ENCODE measurements at regions not wholly inside any gene's neighbourhood (a gene's known extent, or its start where the extent isn't known, plus 50 kb on each side); places are given as distances from the start of the nearest gene placed in this dataset.

GRCh38 chr9:109926421-109926869 lies 146.4 kb downstream of the PALM2AKAP2 start:
- Histone ChIP-seq H3K27me3 (ENCODE audit: control insufficient read depth, insufficient read depth, low read length) (no peaks in the 10 kb centered on the region), H3K4me3 (ENCODE audit: low read depth, low read length) (no peak overlapping the region)

GRCh38 chr9:109931623-109932022 lies 151.6 kb downstream of the PALM2AKAP2 start:
- no peaks in the 10 kb centered on the region; the same call in 1 of the 2 replicates for H3K4me1 ChIP-seq (ENCODE audit: control insufficient read depth, insufficient read depth, low read length)
- no peaks in the 10 kb centered on the region for H3K9me3 ChIP-seq (ENCODE audit: control insufficient read depth, insufficient read depth, low read depth, low read length)
- no peak overlapping the region for H3K4me3 ChIP-seq (ENCODE audit: low read depth, low read length)
- no peaks in the 10 kb centered on the region for H3K36me3 ChIP-seq (ENCODE audit: control insufficient read depth, insufficient read depth, low read length)
- no peak overlapping the region for H3K9ac ChIP-seq (ENCODE audit: low read length)
- H3K27ac ChIP-seq (ENCODE audit: low read depth, low read length), result no peak overlapping the region
- H3K27me3 ChIP-seq (ENCODE audit: control insufficient read depth, insufficient read depth, low read length), result no peaks in the 10 kb centered on the region

More at GRCh38 chr9:109926421-109926869, 146.4 kb downstream of the PALM2AKAP2 start:
- Histone ChIP-seq H3K9me3 (ENCODE audit: control insufficient read depth, insufficient read depth, low read depth, low read length) (no peaks in the 10 kb centered on the region), H3K9ac (ENCODE audit: low read length) (no peak overlapping the region), H3K27ac (ENCODE audit: low read depth, low read length) (no peak overlapping the region), H3K36me3 (ENCODE audit: control insufficient read depth, insufficient read depth, low read length) (no peaks in the 10 kb centered on the region), H3K4me1 (ENCODE audit: control insufficient read depth, insufficient read depth, low read length) (no peaks in the 10 kb centered on the region)

GRCh38 chr9:109934136-109934856 lies 154.3 kb downstream of the PALM2AKAP2 start:
- no peaks in the 10 kb centered on the region for H3K36me3 ChIP-seq (ENCODE audit: control insufficient read depth, insufficient read depth, low read length)
- no peaks in the 10 kb centered on the region for H3K27me3 ChIP-seq (ENCODE audit: control insufficient read depth, insufficient read depth, low read length)
- H3K4me3 ChIP-seq (ENCODE audit: low read depth, low read length), result no peak overlapping the region
- H3K9ac ChIP-seq (ENCODE audit: low read length), result no peak overlapping the region
- no peaks in the 10 kb centered on the region for H3K9me3 ChIP-seq (ENCODE audit: control insufficient read depth, insufficient read depth, low read depth, low read length)
- H3K27ac ChIP-seq (ENCODE audit: low read depth, low read length), result no peak overlapping the region
- H3K4me1 ChIP-seq (ENCODE audit: control insufficient read depth, insufficient read depth, low read length), result no peaks in the 10 kb centered on the region; the same call in 1 of the 2 replicates

- H3K4me1 ChIP-seq (ENCODE audit: control insufficient read depth, insufficient read depth, low read length), result no peaks in the 10 kb centered on the region; the same call in 1 of the 2 replicates
- no peak overlapping the region for H3K4me3 ChIP-seq (ENCODE audit: low read depth, low read length)
- no peaks in the 10 kb centered on the region for H3K27me3 ChIP-seq (ENCODE audit: control insufficient read depth, insufficient read depth, low read length)
- no peak overlapping the region for H3K27ac ChIP-seq (ENCODE audit: low read depth, low read length)
- H3K9me3 ChIP-seq (ENCODE audit: control insufficient read depth, insufficient read depth, low read depth, low read length), result no peaks in the 10 kb centered on the region
- H3K9ac ChIP-seq (ENCODE audit: low read length), result no peak overlapping the region
- no peaks in the 10 kb centered on the region for H3K36me3 ChIP-seq (ENCODE audit: control insufficient read depth, insufficient read depth, low read length)
Observed at GRCh38 chr9:109934857-109935215, 154.8 kb downstream of the PALM2AKAP2 start.

GRCh38 chr9:109935406-109936087 lies 155.5 kb downstream of the PALM2AKAP2 start:
- Histone ChIP-seq H3K9me3 (ENCODE audit: control insufficient read depth, insufficient read depth, low read depth, low read length) (no peaks in the 10 kb centered on the region), H3K4me1 (ENCODE audit: control insufficient read depth, insufficient read depth, low read length) (no peaks in the 10 kb centered on the region; the same call in 1 of the 2 replicates)

GRCh38 chr9:109937861-109938453 lies 158.0 kb downstream of the PALM2AKAP2 start:
- Histone ChIP-seq H3K36me3 (ENCODE audit: control insufficient read depth, insufficient read depth, low read length) (no peaks in the 10 kb centered on the region), H3K4me1 (ENCODE audit: control insufficient read depth, insufficient read depth, low read length) (no peaks in the 10 kb centered on the region; the same call in 1 of the 2 replicates), H3K4me3 (ENCODE audit: low read depth, low read length) (no peak overlapping the region), H3K9ac (ENCODE audit: low read length) (no peak overlapping the region), H3K9me3 (ENCODE audit: control insufficient read depth, insufficient read depth, low read depth, low read length) (no peaks in the 10 kb centered on the region), H3K27ac (ENCODE audit: low read depth, low read length) (no peak overlapping the region), H3K27me3 (ENCODE audit: control insufficient read depth, insufficient read depth, low read length) (no peaks in the 10 kb centered on the region)

More at GRCh38 chr9:109935406-109936087, 155.5 kb downstream of the PALM2AKAP2 start:
- Histone ChIP-seq H3K4me3 (ENCODE audit: low read depth, low read length) (no peak overlapping the region), H3K9ac (ENCODE audit: low read length) (no peak overlapping the region), H3K27me3 (ENCODE audit: control insufficient read depth, insufficient read depth, low read length) (no peaks in the 10 kb centered on the region), H3K36me3 (ENCODE audit: control insufficient read depth, insufficient read depth, low read length) (no peaks in the 10 kb centered on the region), H3K27ac (ENCODE audit: low read depth, low read length) (no peak overlapping the region)

- H3K27me3 ChIP-seq (ENCODE audit: control insufficient read depth, insufficient read depth, low read length), result no peaks in the 10 kb centered on the region
- H3K4me3 ChIP-seq (ENCODE audit: low read depth, low read length), result no peak overlapping the region
- no peak overlapping the region for H3K27ac ChIP-seq (ENCODE audit: low read depth, low read length)
- no peaks in the 10 kb centered on the region for H3K9me3 ChIP-seq (ENCODE audit: control insufficient read depth, insufficient read depth, low read depth, low read length)
- no peaks in the 10 kb centered on the region for H3K36me3 ChIP-seq (ENCODE audit: control insufficient read depth, insufficient read depth, low read length)
- H3K9ac ChIP-seq (ENCODE audit: low read length), result no peak overlapping the region
- no peaks in the 10 kb centered on the region; the same call in 1 of the 2 replicates for H3K4me1 ChIP-seq (ENCODE audit: control insufficient read depth, insufficient read depth, low read length)
Observed at GRCh38 chr9:109939698-109940342, 159.8 kb downstream of the PALM2AKAP2 start.

- Histone ChIP-seq H3K36me3 (ENCODE audit: control insufficient read depth, insufficient read depth, low read length) (no peaks in the 10 kb centered on the region), H3K4me3 (ENCODE audit: low read depth, low read length) (no peak overlapping the region), H3K9me3 (ENCODE audit: control insufficient read depth, insufficient read depth, low read depth, low read length) (no peaks in the 10 kb centered on the region), H3K27ac (ENCODE audit: low read depth, low read length) (no peak overlapping the region), H3K4me1 (ENCODE audit: control insufficient read depth, insufficient read depth, low read length) (no peaks in the 10 kb centered on the region), H3K27me3 (ENCODE audit: control insufficient read depth, insufficient read depth, low read length) (no peaks in the 10 kb centered on the region), H3K9ac (ENCODE audit: low read length) (no peak overlapping the region)
Observed at GRCh38 chr9:109940561-109940960, 160.6 kb downstream of the PALM2AKAP2 start.

GRCh38 chr9:109941771-109942170 lies 161.8 kb downstream of the PALM2AKAP2 start:
- no peaks in the 10 kb centered on the region for H3K36me3 ChIP-seq (ENCODE audit: control insufficient read depth, insufficient read depth, low read length)
- no peak overlapping the region for H3K4me3 ChIP-seq (ENCODE audit: low read depth, low read length)
- H3K4me1 ChIP-seq (ENCODE audit: control insufficient read depth, insufficient read depth, low read length), result no peaks in the 10 kb centered on the region
- no peaks in the 10 kb centered on the region for H3K27me3 ChIP-seq (ENCODE audit: control insufficient read depth, insufficient read depth, low read length)
- no peak overlapping the region for H3K9ac ChIP-seq (ENCODE audit: low read length)
- no peaks in the 10 kb centered on the region for H3K9me3 ChIP-seq (ENCODE audit: control insufficient read depth, insufficient read depth, low read depth, low read length)
- no peak overlapping the region for H3K27ac ChIP-seq (ENCODE audit: low read depth, low read length)

GRCh38 chr9:109945573-109945972 lies 165.6 kb downstream of the PALM2AKAP2 start:
- Histone ChIP-seq H3K9me3 (ENCODE audit: control insufficient read depth, insufficient read depth, low read depth, low read length) (no peaks in the 10 kb centered on the region), H3K36me3 (ENCODE audit: control insufficient read depth, insufficient read depth, low read length) (no peaks in the 10 kb centered on the region), H3K4me1 (ENCODE audit: control insufficient read depth, insufficient read depth, low read length) (no peaks in the 10 kb centered on the region), H3K9ac (ENCODE audit: low read length) (no peak overlapping the region), H3K27me3 (ENCODE audit: control insufficient read depth, insufficient read depth, low read length) (no peaks in the 10 kb centered on the region), H3K4me3 (ENCODE audit: low read depth, low read length) (no peak overlapping the region), H3K27ac (ENCODE audit: low read depth, low read length) (no peak overlapping the region)

All from HUES6 (cell line).